Neutrophil (primary cell): ENCODE measurements at regions not wholly inside any gene's neighbourhood (a gene's known extent, or its start where the extent isn't known, plus 50 kb on each side); places are given as distances from the start of the nearest gene placed in this dataset.
"Not testable (repeated sequence)": the region's sequence is repeated elsewhere in the genome, so short reads cannot be mapped to it uniquely, and the experiment has no call there.

Experiments used
- H3K27ac ChIP-seq: fragments of 200-600 bp; sonication (generic); 2 replicates; pipeline ENCODE4 v1.5.1; 2016; ENCODE audit warnings: mild to moderate bottlenecking, moderate library complexity
- H3K27me3 ChIP-seq: fragments of 200-600 bp; sonication (generic); 2 replicates; pipeline ENCODE4 v1.6.0; 2016; ENCODE audit warnings: mild to moderate bottlenecking
- H3K36me3 ChIP-seq: fragments of 200-600 bp; sonication (generic); 2 replicates; pipeline ENCODE4 v1.5.1; 2017
- H3K4me1 ChIP-seq, 2 experiments: fragments of 200-600 bp in 1 of 2; sonication (generic) in 1 of 2; 1 replicate in 1 of 2; 2 replicates in 1 of 2; pipeline versions ENCODE4 v1.5.1 to v1.6.1; 2013 to 2016; ENCODE audit warnings: low read depth in 1 of 2, low read length in 1 of 2, mild to moderate bottlenecking in 1 of 2, moderate library complexity in 1 of 2; ENCODE audit not compliant: control insufficient read depth in 1 of 2, insufficient read depth in 1 of 2
- H3K4me3 ChIP-seq, 2 experiments: fragments of 200-600 bp in 1 of 2; sonication (generic) in 1 of 2; 1 replicate in 1 of 2; 2 replicates in 1 of 2; pipeline ENCODE4 v1.5.1; 2013 to 2016; ENCODE audit warnings: low read depth in 1 of 2, low read length in 1 of 2, mild to moderate bottlenecking in 1 of 2, moderate library complexity in 1 of 2
- H3K9me3 ChIP-seq: fragments of 200-600 bp; sonication (generic); 2 replicates; pipeline ENCODE4 v1.5.1; 2016
- TF ChIP-seq, protein P1 (sequence below): fragments of 200-600 bp; sonication (generic); IDR thresholded peaks from 2 replicates; pipeline ENCODE4 v1.5.1; 2016; ENCODE audit warnings: antibody characterized with exemption

GRCh38 chr9:6099346-6099745 is 83.9 kb upstream of the RANBP6 start:
- H3K27ac ChIP-seq, H3K27me3 ChIP-seq, H3K9me3 ChIP-seq, H3K4me3 ChIP-seq, H3K4me1 ChIP-seq, H3K36me3 ChIP-seq: not testable (repeated sequence)

DNA sequence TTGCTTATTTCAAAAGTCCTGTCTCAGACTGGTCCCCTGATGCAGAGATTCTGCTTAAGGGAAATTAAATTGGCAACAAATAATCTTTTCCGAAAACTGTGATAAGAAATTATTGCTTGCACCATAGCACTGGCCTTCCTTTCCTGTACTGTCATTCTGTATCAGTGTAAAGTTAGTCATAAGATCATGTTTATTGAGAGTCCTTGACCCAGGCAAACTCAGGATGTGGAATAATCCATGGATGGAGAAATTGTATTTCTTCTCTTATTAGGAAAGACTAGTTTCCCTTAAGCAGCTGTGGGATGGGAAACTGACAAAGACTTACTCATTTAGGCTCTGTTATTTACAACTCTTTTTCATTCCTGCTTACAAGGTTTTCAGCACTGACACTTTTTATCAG is 83.0 kb upstream of the RANBP6 start:
- Histone ChIP-seq H3K27me3 (no peaks in the 10 kb centered on the region), H3K27ac (no peak overlapping the region), H3K4me1 (no peaks in the 10 kb centered on the region)

DNA sequence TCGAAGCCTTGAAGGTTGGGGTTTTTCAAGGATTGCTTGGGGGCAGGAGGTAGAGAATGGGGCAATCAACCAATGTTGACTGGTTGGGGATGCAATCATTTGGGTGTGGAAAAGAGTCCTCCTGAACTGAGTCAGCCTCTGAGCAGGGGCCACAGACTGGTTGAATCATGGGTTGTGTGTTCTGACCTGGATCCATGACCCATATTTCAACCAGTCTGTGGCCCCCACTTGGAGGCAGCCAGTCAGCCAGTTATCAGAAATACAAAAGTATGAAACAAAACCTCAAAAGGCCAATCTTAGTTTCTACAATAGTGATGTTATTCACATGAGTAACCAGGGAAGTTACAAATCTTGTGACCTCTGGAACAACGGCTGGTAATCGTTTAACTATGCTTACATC is 81.4 kb upstream of the RANBP6 start:
- Histone ChIP-seq H3K27me3 (no peaks in the 10 kb centered on the region), H3K4me1 (no peaks in the 10 kb centered on the region), H3K9me3 (no peaks in the 10 kb centered on the region), H3K27ac (no peak overlapping the region), H3K36me3 (no peaks in the 10 kb centered on the region), H3K4me3 (no peak overlapping the region)
- TF ChIP-seq, protein P1, sequence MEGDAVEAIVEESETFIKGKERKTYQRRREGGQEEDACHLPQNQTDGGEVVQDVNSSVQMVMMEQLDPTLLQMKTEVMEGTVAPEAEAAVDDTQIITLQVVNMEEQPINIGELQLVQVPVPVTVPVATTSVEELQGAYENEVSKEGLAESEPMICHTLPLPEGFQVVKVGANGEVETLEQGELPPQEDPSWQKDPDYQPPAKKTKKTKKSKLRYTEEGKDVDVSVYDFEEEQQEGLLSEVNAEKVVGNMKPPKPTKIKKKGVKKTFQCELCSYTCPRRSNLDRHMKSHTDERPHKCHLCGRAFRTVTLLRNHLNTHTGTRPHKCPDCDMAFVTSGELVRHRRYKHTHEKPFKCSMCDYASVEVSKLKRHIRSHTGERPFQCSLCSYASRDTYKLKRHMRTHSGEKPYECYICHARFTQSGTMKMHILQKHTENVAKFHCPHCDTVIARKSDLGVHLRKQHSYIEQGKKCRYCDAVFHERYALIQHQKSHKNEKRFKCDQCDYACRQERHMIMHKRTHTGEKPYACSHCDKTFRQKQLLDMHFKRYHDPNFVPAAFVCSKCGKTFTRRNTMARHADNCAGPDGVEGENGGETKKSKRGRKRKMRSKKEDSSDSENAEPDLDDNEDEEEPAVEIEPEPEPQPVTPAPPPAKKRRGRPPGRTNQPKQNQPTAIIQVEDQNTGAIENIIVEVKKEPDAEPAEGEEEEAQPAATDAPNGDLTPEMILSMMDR: no peak

More for the DNA sequence above, 83.0 kb upstream of the RANBP6 start:
- Histone ChIP-seq H3K4me3 (no peak overlapping the region), H3K36me3 (no peaks in the 10 kb centered on the region), H3K9me3 (no peaks in the 10 kb centered on the region)
- TF ChIP-seq, protein P1: no peak

- Histone ChIP-seq H3K9me3 (no peaks in the 10 kb centered on the region), H3K36me3 (no peaks in the 10 kb centered on the region), H3K4me1 (no peaks in the 10 kb centered on the region), H3K4me3 (no peak overlapping the region), H3K27ac (no peak overlapping the region), H3K27me3 (peaks cover 13% of the 10 kb centered on the region)
- TF ChIP-seq, protein P1: no peak
Observed at GRCh38 chr9:6090277-6091210, 75.1 kb upstream of the RANBP6 start.

DNA sequence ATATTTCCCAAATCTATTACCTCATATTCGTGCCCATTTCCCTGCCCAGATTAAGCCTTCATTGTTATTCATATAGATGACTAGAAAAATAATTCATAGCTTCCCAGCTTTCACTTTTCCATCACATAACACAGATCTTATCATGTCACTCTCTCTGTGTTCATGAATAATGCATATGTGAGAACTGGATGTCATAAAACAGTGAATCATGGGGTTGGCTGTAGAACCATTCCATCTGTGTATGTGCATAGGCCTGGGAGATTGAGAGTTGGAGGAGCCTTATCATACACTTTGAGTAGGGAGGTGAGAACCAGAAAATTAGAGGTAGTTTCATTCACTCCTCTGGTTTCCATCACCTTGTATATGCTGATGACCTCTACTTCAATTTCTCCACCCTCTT is 73.9 kb upstream of the RANBP6 start:
- no peak overlapping the region for H3K27ac ChIP-seq
- H3K4me3 ChIP-seq: no peak overlapping the region
- TF ChIP-seq, protein P1: no peak
- H3K27me3 ChIP-seq: peaks cover 13% of the 10 kb centered on the region
- no peaks in the 10 kb centered on the region for H3K4me1 ChIP-seq
- no peaks in the 10 kb centered on the region for H3K36me3 ChIP-seq
- H3K9me3 ChIP-seq: no peaks in the 10 kb centered on the region

DNA sequence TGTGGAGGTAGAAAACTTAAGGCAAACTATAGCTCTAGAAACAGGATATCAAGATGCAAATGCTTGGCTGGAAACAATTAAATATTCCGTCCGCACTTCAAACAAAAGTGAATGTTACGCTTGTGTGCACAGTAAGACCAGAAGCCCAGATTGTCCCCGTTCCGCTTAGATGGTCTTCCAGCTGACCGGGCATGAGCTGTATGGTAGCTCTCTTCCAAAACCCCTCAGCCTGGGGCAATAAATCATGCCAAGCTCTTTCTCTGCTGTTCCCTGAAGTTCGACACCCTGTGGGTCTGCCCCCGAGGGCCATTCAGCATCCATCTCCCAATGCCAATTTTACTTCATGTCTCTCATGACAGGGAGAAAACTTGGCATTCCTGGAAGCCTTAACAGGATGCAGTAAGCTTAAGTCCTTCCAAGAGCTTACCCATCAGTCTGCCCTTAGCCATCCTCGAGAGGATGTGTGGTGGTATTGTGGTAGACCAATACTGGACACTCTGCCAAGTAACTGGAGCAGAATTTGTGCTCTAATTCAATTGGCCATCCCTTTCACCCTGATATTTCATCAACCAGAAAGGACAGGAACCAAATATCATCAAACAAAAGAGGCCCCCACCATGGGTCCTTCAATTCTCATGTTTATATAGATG is 70.7 kb upstream of the RANBP6 start:
- Histone ChIP-seq H3K27me3 (peaks cover 13% of the 10 kb centered on the region), H3K4me1 (no peaks in the 10 kb centered on the region), H3K9me3 (no peaks in the 10 kb centered on the region), H3K4me3 (no peak overlapping the region), H3K36me3 (no peaks in the 10 kb centered on the region), H3K27ac (no peak overlapping the region)
- TF ChIP-seq, protein P1: no peak
